CD4-positive, alpha-beta T cell treated with Interleukin-17A for 1 hour (primary cell): ENCODE measurements at regions not wholly inside any gene's neighbourhood (a gene's known extent, or its start where the extent isn't known, plus 50 kb on each side); places are given as distances from the start of the nearest gene placed in this dataset.
"Not testable (repeated sequence)": the region's sequence is repeated elsewhere in the genome, so short reads cannot be mapped to it uniquely, and the experiment has no call there.

Experiments
- DNase-seq: peaks from one replicate; pipeline ENCODE4 v3.0.0-alpha.2; 2020

- no peak for DNase-seq
Measured at GRCh38 chr3:187855131-187855530, 109.9 kb upstream of the BCL6 start.

GRCh38 chr3:187856555-187856954, 111.3 kb upstream of the BCL6 start:
- DNase-seq: no peak

GRCh38 chr3:187858041-187858440, 112.8 kb upstream of the BCL6 start:
- DNase-seq: no peak

GRCh38 chr3:187858711-187859110, 113.4 kb upstream of the BCL6 start:
- no peak for DNase-seq

- not testable (repeated sequence) for DNase-seq
Measured at GRCh38 chr3:187862701-187863277, 117.5 kb upstream of the BCL6 start.

- DNase-seq: no peak
Measured at GRCh38 chr3:187870360-187871203, 125.3 kb upstream of the BCL6 start.

GRCh38 chr3:187871204-187871591, 125.9 kb upstream of the BCL6 start:
- DNase-seq: no peak

- DNase-seq: no peak
Measured at GRCh38 chr3:187871848-187872247, 126.6 kb upstream of the BCL6 start.

GRCh38 chr3:187873843-187874242, 128.6 kb upstream of the BCL6 start:
- DNase-seq: no peak

GRCh38 chr3:187875863-187876262, 130.6 kb upstream of the BCL6 start:
- no peak for DNase-seq

- no peak for DNase-seq
Measured at GRCh38 chr3:187878772-187879518, 133.7 kb upstream of the BCL6 start.

- DNase-seq: no peak
Measured at GRCh38 chr3:187880441-187880840, 135.2 kb upstream of the BCL6 start.

- DNase-seq: no peak
Measured at GRCh38 chr3:187880851-187881250, 135.6 kb upstream of the BCL6 start.

- no peak for DNase-seq
Measured at GRCh38 chr3:187888701-187889100, 143.4 kb upstream of the BCL6 start.

- no peak for DNase-seq
Measured at GRCh38 chr3:187889106-187889505, 143.8 kb upstream of the BCL6 start.

GRCh38 chr3:187889601-187890404, 144.5 kb upstream of the BCL6 start:
- DNase-seq: no peak

GRCh38 chr3:187890405-187890752, 145.1 kb upstream of the BCL6 start:
- DNase-seq: not testable (repeated sequence)

- no peak for DNase-seq
Measured at GRCh38 chr3:187896646-187897045, 151.4 kb upstream of the BCL6 start.

- no peak for DNase-seq
Measured at GRCh38 chr3:187899246-187899645, 154.0 kb upstream of the BCL6 start.

- no peak for DNase-seq
Measured at GRCh38 chr3:187900993-187901755, 155.9 kb upstream of the BCL6 start.

- no peak for DNase-seq
Measured at GRCh38 chr3:187902041-187902471, 156.8 kb upstream of the BCL6 start.

GRCh38 chr3:187902936-187903335, 157.7 kb upstream of the BCL6 start:
- DNase-seq: no peak
